Occipital lobe (tissue), 1 donor: ENCODE measurements at regions not wholly inside any gene's neighbourhood (a gene's known extent, or its start where the extent isn't known, plus 50 kb on each side); places are given as distances from the start of the nearest gene placed in this dataset.

Source experiments
- DNase-seq: peaks from one replicate; lab custom pipeline; 2025; lab: John Stamatoyannopoulos, UW

GRCh38 chr13:47129461-47129860, 232.6 kb upstream of the HTR2A start:
- no peak for DNase-seq

- no peak for DNase-seq
Observed at GRCh38 chr13:47126432-47126831, 229.6 kb upstream of the HTR2A start.

GRCh38 chr13:47121092-47121763, 224.4 kb upstream of the HTR2A start:
- no peak for DNase-seq

- DNase-seq = peak; percentile 13
Observed at GRCh38 chr13:47120282-47120681, 223.4 kb upstream of the HTR2A start.

- DNase-seq = no peak
Observed at GRCh38 chr13:47119575-47120235, 222.9 kb upstream of the HTR2A start.

- DNase-seq = no peak
Observed at GRCh38 chr13:47117268-47117667, 220.4 kb upstream of the HTR2A start.

GRCh38 chr13:47114030-47114429, 217.2 kb upstream of the HTR2A start:
- DNase-seq = no peak

- DNase-seq = no peak
Observed at GRCh38 chr13:47112903-47113299, 216.0 kb upstream of the HTR2A start.

- no peak for DNase-seq
Observed at GRCh38 chr13:47112205-47112902, 215.5 kb upstream of the HTR2A start.

- DNase-seq = no peak
Observed at GRCh38 chr13:47111499-47111898, 214.6 kb upstream of the HTR2A start.

GRCh38 chr13:47110833-47111240, 214.0 kb upstream of the HTR2A start:
- DNase-seq = no peak

GRCh38 chr13:47110141-47110540, 213.3 kb upstream of the HTR2A start:
- no peak for DNase-seq

GRCh38 chr13:47109028-47109427, 212.2 kb upstream of the HTR2A start:
- DNase-seq = no peak

GRCh38 chr13:47100214-47100853, 203.5 kb upstream of the HTR2A start:
- DNase-seq = no peak

- no peak for DNase-seq
Observed at GRCh38 chr13:47094734-47095434, 198.0 kb upstream of the HTR2A start.

GRCh38 chr13:47092202-47092601, 195.3 kb upstream of the HTR2A start:
- DNase-seq = no peak

GRCh38 chr13:47087841-47088240, 191.0 kb upstream of the HTR2A start:
- DNase-seq = no peak

- no peak for DNase-seq
Observed at GRCh38 chr13:47087241-47087640, 190.4 kb upstream of the HTR2A start.

- DNase-seq = no peak
Observed at GRCh38 chr13:47085346-47085745, 188.5 kb upstream of the HTR2A start.

- DNase-seq = no peak
Observed at GRCh38 chr13:47081850-47082249, 185.0 kb upstream of the HTR2A start.

GRCh38 chr13:47081246-47081645, 184.4 kb upstream of the HTR2A start:
- peak; percentile 26 for DNase-seq

GRCh38 chr13:47080621-47081020, 183.8 kb upstream of the HTR2A start:
- no peak for DNase-seq
